ENCODE measurements at regions not wholly inside any gene's neighbourhood (a gene's known extent, or its start where the extent isn't known, plus 50 kb on each side); places are given as distances from the start of the nearest gene placed in this dataset.
A peak's percentile ranks its signal among the peaks of the same experiment; 100 is the strongest.

DNA sequence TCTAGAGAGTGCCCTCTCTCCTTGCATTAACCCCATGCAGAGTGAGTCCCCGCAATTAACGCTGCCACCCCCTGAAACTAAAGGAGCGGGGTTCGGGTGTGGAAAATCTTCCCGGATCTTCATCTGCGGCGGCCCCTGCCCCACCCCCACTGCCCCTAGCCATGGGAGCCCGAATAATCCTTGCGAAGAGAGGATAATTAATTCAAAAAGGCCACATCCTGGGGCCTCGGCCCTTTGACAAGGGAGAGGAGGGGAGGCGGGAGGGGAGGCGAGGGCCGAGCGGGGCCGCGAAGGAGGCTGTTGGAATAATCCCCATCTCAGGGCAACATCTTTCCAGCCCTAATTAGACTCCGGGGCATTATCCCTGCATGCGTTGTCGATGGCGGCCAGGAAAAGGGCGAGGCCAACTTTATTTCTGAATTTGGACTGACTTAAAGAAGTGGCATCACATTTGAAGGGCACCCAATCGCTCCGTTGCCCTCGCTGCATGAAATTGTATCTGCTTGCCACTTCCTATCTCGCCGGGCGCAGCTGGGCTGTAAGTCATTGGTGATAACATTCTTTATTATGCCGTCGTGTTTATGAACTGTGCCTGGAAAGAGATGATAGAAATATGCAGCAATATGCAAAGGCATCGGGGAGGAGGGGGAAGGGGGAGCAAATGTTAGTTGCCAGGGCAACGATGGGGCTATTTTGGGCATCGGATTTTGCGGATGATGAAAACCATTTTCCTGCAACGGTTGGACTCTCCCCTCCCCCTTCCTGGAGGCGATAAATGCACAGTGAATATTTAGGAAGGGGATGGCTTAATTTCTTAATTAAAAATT is 387.1 kb upstream of the TNRC6C start:
- H3K27me3 ChIP-seq (ENCODE audit: control insufficient read depth in 1 of 2, insufficient read depth in 2 of 2, low read length in 2 of 2): peaks cover 16 to 85% of the 10 kb centered on the region in 2 experiments; a peak in 4 of 5 replicates
- FAIRE-seq (no peak), DNase-seq (ENCODE audit: low spot score) (no peak), ATAC-seq (no peak)
- BruUV-seq (replicated peaks): no TSS peak
- H3K9me3 ChIP-seq (ENCODE audit: low read length): no peaks in the 10 kb centered on the region
- WGBS (ENCODE audit: low lambda C conversion rate): 39% methylated on average over 31 of the region's 35 CpGs
- in situ Hi-C loops (cut with HindIII; ENCODE audit: extremely low pct_ligation_motif_present, low pct_unique_long_range_greater_than_20kb) (no loop called here), intact Hi-C loops (cut with micrococcal nuclease; ENCODE audit: unreplicated experiment) (no loop called here)
- H3K36me3 ChIP-seq (replicated peaks in 1 of 2; ENCODE audit: control insufficient read depth in 1 of 2, insufficient read depth in 2 of 2, low read length in 2 of 2): no peaks in the 10 kb centered on the region
- no peak overlapping the region for H3K4me3 ChIP-seq (replicated peaks in 1 of 3; ENCODE audit: insufficient read depth in 1 of 3, low read depth in 2 of 3, low read length in 3 of 3)
- no peak overlapping the region for H3K4me2 ChIP-seq (ENCODE audit: low read depth, low read length)
- H3K9ac ChIP-seq (ENCODE audit: insufficient read depth, low read depth, low read length): no peak overlapping the region
- CTCF ChIA-PET (ENCODE audit: low intra/inter-chr PET ratio, low total read pairs): no interaction called here
- H3K79me2 ChIP-seq (ENCODE audit: insufficient read depth, low read length): no peaks in the 10 kb centered on the region
- no peak overlapping the region for H2AFZ ChIP-seq (ENCODE audit: low read length)
- H3K4me1 ChIP-seq (ENCODE audit: insufficient read depth, low read length): no peaks in the 10 kb centered on the region
- no peak overlapping the region for H3K27ac ChIP-seq (ENCODE audit: extremely low read length, insufficient read depth, low read length)
- TF ChIP-seq EZH2 (conservative IDR thresholded peaks at IDR 0.05; ENCODE audit: low read depth, low read length) (peak; percentile 76; the same call in 1 of the 2 replicates), RARA (CRISPR knock-in tag; IDR thresholded peaks at IDR 0.05) (no peak)
- no peaks in the 10 kb centered on the region for H4K20me1 ChIP-seq (ENCODE audit: insufficient read depth, low read length)
- POLR2A ChIA-PET: no interaction called here

DNA sequence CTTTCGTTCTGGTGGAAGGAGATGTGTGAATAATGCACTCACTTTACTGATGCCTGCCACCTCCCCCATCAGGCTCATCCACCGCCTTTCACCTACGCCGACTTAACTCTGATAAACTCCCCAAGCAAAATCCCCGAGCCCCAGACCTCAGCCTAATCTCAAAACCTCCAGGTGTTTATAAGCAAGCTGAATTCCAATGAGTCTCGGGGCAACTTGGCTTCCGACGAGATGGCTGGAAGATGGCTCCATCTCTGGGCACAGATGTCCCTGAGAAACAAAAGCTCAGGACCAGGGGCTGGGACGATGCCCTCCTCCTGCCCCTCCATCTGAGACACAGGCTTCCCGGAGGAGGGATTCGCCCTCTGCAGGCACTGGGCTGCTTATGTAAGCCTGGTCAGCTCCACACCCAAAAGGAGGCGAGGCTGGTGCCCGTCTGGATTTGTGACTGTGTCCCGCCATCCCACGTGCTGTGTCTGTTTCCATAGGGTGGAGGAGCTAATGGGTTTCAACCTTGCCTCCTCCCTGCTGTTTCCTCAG is 386.4 kb upstream of the TNRC6C start:
- ChIA-PET POLR2A (no interaction called here), CTCF (ENCODE audit: low intra/inter-chr PET ratio, low total read pairs) (no interaction called here)
- Histone ChIP-seq H3K4me2 (ENCODE audit: low read depth, low read length) (no peak overlapping the region), H3K36me3 (replicated peaks in 1 of 2; ENCODE audit: control insufficient read depth in 1 of 2, insufficient read depth in 2 of 2, low read length in 2 of 2) (no peaks in the 10 kb centered on the region), H3K27me3 (ENCODE audit: control insufficient read depth in 1 of 2, insufficient read depth in 2 of 2, low read length in 2 of 2) (peaks cover 13 to 83% of the 10 kb centered on the region in 2 experiments; a peak in 3 of 5 replicates), H3K27ac (ENCODE audit: extremely low read length, insufficient read depth, low read length) (no peak overlapping the region), H4K20me1 (ENCODE audit: insufficient read depth, low read length) (no peaks in the 10 kb centered on the region), H3K79me2 (ENCODE audit: insufficient read depth, low read length) (no peaks in the 10 kb centered on the region), H3K4me3 (replicated peaks in 1 of 3; ENCODE audit: insufficient read depth in 1 of 3, low read depth in 2 of 3, low read length in 3 of 3) (no peak overlapping the region), H2AFZ (ENCODE audit: low read length) (no peak overlapping the region), H3K4me1 (ENCODE audit: insufficient read depth, low read length) (no peaks in the 10 kb centered on the region), H3K9ac (ENCODE audit: insufficient read depth, low read depth, low read length) (no peak overlapping the region), H3K9me3 (ENCODE audit: low read length) (no peaks in the 10 kb centered on the region)
- BruUV-seq (replicated peaks): no TSS peak
- no peak for TF ChIP-seq ZNF10 (CRISPR knock-in tag; IDR thresholded peaks at IDR 0.05; ENCODE audit: borderline replicate concordance, low read depth)
- no peak for TF ChIP-seq HDAC2 (CRISPR knock-in tag; IDR thresholded peaks at IDR 0.05)
- no peak for TF ChIP-seq MAF1 (CRISPR knock-in tag; IDR thresholded peaks at IDR 0.05; ENCODE audit: borderline replicate concordance)
- no peak for TF ChIP-seq ZNF572 (CRISPR knock-in tag; IDR thresholded peaks at IDR 0.05)
- TF ChIP-seq EEA1 (CRISPR knock-in tag; IDR thresholded peaks at IDR 0.05; ENCODE audit: borderline replicate concordance): no peak
- TF ChIP-seq, protein P1, sequence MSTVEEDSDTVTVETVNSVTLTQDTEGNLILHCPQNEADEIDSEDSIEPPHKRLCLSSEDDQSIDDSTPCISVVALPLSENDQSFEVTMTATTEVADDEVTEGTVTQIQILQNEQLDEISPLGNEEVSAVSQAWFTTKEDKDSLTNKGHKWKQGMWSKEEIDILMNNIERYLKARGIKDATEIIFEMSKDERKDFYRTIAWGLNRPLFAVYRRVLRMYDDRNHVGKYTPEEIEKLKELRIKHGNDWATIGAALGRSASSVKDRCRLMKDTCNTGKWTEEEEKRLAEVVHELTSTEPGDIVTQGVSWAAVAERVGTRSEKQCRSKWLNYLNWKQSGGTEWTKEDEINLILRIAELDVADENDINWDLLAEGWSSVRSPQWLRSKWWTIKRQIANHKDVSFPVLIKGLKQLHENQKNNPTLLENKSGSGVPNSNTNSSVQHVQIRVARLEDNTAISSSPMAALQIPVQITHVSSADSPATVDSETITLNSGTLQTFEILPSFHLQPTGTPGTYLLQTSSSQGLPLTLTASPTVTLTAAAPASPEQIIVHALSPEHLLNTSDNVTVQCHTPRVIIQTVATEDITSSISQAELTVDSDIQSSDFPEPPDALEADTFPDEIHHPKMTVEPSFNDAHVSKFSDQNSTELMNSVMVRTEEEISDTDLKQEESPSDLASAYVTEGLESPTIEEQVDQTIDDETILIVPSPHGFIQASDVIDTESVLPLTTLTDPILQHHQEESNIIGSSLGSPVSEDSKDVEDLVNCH (CRISPR knock-in tag; IDR thresholded peaks at IDR 0.05): no peak
- TF ChIP-seq, protein P2, sequence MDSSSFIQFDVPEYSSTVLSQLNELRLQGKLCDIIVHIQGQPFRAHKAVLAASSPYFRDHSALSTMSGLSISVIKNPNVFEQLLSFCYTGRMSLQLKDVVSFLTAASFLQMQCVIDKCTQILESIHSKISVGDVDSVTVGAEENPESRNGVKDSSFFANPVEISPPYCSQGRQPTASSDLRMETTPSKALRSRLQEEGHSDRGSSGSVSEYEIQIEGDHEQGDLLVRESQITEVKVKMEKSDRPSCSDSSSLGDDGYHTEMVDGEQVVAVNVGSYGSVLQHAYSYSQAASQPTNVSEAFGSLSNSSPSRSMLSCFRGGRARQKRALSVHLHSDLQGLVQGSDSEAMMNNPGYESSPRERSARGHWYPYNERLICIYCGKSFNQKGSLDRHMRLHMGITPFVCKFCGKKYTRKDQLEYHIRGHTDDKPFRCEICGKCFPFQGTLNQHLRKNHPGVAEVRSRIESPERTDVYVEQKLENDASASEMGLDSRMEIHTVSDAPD (CRISPR knock-in tag; IDR thresholded peaks at IDR 0.05): no peak
- in situ Hi-C loops (cut with HindIII; ENCODE audit: extremely low pct_ligation_motif_present, low pct_unique_long_range_greater_than_20kb) (no loop called here), intact Hi-C loops (cut with micrococcal nuclease; ENCODE audit: unreplicated experiment) (no loop called here)
- DNase-seq (ENCODE audit: low spot score) (no peak), ATAC-seq (no peak), FAIRE-seq (no peak)
- 19% methylated on average over 13 of the region's 15 CpGs for WGBS (ENCODE audit: low lambda C conversion rate)

Data from HepG2 (cell line).